ENCODE measurements at regions not wholly inside any gene's neighbourhood (a gene's known extent, or its start where the extent isn't known, plus 50 kb on each side); places are given as distances from the start of the nearest gene placed in this dataset.

DNA sequence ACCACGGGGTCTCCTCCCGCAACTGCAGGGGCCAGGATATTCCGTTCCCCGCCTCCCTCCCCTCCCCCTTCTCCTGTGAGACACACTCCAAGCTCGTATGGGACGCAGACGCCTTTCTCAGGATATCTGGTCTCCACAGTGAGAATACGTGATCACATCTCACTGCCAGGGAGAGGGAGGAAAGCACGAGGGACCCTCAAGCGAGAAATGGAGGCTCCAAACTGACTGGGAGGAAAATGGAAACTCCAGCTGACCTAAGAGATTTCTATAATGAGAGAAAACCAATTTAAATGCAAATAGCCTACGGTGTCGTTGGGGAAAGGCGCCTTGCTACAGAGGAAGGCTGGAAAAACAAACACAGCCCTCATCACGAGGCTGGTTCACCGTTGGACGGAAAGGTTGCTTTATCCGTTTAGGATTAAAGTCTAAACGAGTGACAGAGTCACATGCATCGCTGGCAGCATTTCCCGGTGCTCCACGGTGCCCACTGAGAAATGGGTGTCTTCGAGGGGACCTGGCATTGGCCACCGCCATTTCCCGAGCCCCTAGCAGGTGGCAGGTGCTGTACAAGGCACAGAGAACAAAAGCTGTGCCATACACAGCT is 116.9 kb upstream of the CPEB4 start:
- peaks cover 12% of the 10 kb centered on the region for H3K4me1 ChIP-seq (ENCODE audit: low read length)
- no peaks in the 10 kb centered on the region for H3K9me3 ChIP-seq (ENCODE audit: insufficient read depth, low read length)
- TF ChIP-seq, protein P1, sequence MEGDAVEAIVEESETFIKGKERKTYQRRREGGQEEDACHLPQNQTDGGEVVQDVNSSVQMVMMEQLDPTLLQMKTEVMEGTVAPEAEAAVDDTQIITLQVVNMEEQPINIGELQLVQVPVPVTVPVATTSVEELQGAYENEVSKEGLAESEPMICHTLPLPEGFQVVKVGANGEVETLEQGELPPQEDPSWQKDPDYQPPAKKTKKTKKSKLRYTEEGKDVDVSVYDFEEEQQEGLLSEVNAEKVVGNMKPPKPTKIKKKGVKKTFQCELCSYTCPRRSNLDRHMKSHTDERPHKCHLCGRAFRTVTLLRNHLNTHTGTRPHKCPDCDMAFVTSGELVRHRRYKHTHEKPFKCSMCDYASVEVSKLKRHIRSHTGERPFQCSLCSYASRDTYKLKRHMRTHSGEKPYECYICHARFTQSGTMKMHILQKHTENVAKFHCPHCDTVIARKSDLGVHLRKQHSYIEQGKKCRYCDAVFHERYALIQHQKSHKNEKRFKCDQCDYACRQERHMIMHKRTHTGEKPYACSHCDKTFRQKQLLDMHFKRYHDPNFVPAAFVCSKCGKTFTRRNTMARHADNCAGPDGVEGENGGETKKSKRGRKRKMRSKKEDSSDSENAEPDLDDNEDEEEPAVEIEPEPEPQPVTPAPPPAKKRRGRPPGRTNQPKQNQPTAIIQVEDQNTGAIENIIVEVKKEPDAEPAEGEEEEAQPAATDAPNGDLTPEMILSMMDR (IDR thresholded peaks at IDR 0.05; ENCODE audit: low read depth, low read length): no peak
- no peak for TF ChIP-seq EZH2phosphoT487 (IDR thresholded peaks at IDR 0.05; ENCODE audit: low read depth)
- H3K4me3 ChIP-seq (ENCODE audit: low read length): no peak overlapping the region
- H3K36me3 ChIP-seq (replicated peaks; ENCODE audit: low read depth, low read length): no peaks in the 10 kb centered on the region
- H4K20me1 ChIP-seq (ENCODE audit: insufficient read depth, low read length): no peaks in the 10 kb centered on the region
- H3K9ac ChIP-seq (ENCODE audit: low read length): no peak overlapping the region
- H3K79me2 ChIP-seq (ENCODE audit: low read length): no peaks in the 10 kb centered on the region
- H3K27me3 ChIP-seq (ENCODE audit: low read depth, low read length): no peaks in the 10 kb centered on the region
- no peak overlapping the region for H2AFZ ChIP-seq (ENCODE audit: low read depth, low read length)
- no peak overlapping the region for H3K4me2 ChIP-seq (ENCODE audit: low read length)
- H3K27ac ChIP-seq (ENCODE audit: low read length): no peak overlapping the region

DNA sequence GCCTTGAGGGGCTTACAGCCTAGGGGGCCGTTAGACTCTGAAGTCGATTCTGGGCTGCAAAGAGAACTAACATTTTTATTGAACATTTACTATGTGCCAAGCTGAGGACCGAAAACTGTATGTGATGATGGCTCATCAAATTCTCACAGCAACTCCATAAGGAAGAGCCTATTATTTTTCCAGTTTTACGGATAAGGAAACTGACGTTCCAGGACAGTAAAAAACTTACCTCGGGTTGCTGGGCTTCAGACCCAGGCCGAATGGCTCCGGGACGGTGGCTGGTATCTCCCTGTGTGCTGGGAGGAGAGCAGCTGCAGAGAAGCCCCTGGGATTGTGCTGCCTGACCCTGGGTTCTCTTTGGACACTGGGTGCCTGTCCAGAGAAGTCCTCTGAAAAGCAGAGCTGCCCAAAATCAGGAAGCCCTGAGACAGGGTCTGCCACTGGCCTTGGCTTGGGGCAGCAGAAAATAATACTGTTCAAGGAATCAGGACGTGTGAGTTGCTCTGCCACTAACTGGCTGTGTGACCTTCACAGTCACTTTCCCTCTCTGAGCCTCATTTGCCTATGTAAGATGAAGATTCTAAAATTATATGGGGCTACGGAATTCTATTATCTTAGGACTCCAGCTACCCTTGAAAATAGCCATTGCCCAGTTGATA is 116.3 kb upstream of the CPEB4 start:
- no peaks in the 10 kb centered on the region for H3K79me2 ChIP-seq (ENCODE audit: low read length)
- H3K4me3 ChIP-seq (ENCODE audit: low read length): no peak overlapping the region
- peaks cover 12% of the 10 kb centered on the region for H3K4me1 ChIP-seq (ENCODE audit: low read length)
- no peak overlapping the region for H2AFZ ChIP-seq (ENCODE audit: low read depth, low read length)
- H4K20me1 ChIP-seq (ENCODE audit: insufficient read depth, low read length): no peaks in the 10 kb centered on the region
- H3K36me3 ChIP-seq (replicated peaks; ENCODE audit: low read depth, low read length): no peaks in the 10 kb centered on the region
- no peak overlapping the region for H3K27ac ChIP-seq (ENCODE audit: low read length)
- H3K4me2 ChIP-seq (ENCODE audit: low read length): no peak overlapping the region
- H3K27me3 ChIP-seq (ENCODE audit: low read depth, low read length): no peaks in the 10 kb centered on the region
- no peak for TF ChIP-seq EZH2phosphoT487 (IDR thresholded peaks at IDR 0.05; ENCODE audit: low read depth)
- TF ChIP-seq, protein P1 (IDR thresholded peaks at IDR 0.05; ENCODE audit: low read depth, low read length): no peak
- H3K9ac ChIP-seq (ENCODE audit: low read length): no peak overlapping the region
- H3K9me3 ChIP-seq (ENCODE audit: insufficient read depth, low read length): no peaks in the 10 kb centered on the region

DNA sequence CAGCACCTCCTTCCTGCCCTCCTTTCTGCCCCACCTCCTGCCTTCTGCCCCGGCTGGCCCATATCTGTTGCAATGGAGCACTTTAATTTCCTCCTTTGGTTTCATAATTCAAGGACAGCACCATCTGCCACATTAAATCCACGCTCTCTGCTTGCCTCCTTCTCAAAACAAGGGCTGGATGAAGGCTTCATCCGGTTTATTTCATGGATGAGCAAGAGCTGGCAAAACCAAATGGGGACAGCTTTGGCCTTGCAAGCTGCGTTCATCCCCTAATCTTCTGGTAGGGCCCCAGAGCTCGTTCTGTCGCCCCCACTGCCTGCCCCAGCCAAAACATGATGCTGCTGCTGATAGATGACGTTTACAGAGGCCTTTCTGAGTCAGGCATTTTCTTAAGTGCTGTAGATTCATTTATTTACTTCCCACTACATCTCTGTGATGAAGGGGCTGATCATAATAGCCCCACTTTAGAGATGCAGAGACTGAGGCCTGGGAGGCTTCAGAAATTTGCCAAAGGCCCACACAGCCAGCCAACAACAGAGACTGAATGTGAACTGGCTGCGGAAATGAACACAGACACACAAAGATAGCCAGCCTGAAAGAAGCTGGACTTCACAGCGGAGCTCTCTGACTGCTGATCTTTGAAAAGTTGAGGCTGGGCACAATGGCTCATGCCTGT is 115.6 kb upstream of the CPEB4 start:
- Histone ChIP-seq H3K4me3 (ENCODE audit: low read length) (no peak overlapping the region), H3K9me3 (ENCODE audit: insufficient read depth, low read length) (no peaks in the 10 kb centered on the region), H3K79me2 (ENCODE audit: low read length) (no peaks in the 10 kb centered on the region), H4K20me1 (ENCODE audit: insufficient read depth, low read length) (no peaks in the 10 kb centered on the region), H2AFZ (ENCODE audit: low read depth, low read length) (no peak overlapping the region), H3K4me1 (ENCODE audit: low read length) (peaks cover 12% of the 10 kb centered on the region), H3K27me3 (ENCODE audit: low read depth, low read length) (no peaks in the 10 kb centered on the region), H3K4me2 (ENCODE audit: low read length) (no peak overlapping the region), H3K9ac (ENCODE audit: low read length) (no peak overlapping the region), H3K27ac (ENCODE audit: low read length) (no peak overlapping the region), H3K36me3 (replicated peaks; ENCODE audit: low read depth, low read length) (no peaks in the 10 kb centered on the region)
- TF ChIP-seq, protein P1 (IDR thresholded peaks at IDR 0.05; ENCODE audit: low read depth, low read length): no peak
- TF ChIP-seq EZH2phosphoT487 (IDR thresholded peaks at IDR 0.05; ENCODE audit: low read depth): no peak

DNA sequence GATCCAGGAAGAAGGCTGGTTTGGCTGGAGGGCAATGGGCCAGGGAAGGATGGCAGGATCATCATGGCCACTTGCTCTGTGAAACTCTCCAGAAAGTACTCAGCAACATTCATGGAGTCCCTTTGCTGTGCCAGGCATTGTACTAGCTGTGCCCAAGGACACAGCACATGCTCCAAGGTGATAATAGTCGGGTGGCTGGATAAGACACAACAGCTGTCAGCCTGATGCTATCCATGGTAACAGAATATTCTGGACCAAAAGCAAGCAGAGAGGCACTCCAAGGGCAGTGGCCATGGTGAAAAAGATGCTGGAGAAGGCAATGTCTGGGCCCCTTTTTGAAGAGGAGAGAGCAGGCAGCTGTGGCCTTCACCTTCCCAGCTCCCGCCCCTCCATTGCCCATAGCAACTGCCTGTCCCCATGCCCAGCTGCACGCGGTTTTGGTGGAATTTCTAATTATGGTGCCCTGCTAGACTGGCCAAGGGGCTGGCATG is 113.8 kb upstream of the CPEB4 start:
- H3K36me3 ChIP-seq (replicated peaks; ENCODE audit: low read depth, low read length): no peaks in the 10 kb centered on the region
- peaks cover 20% of the 10 kb centered on the region for H3K4me1 ChIP-seq (ENCODE audit: low read length)
- no peaks in the 10 kb centered on the region for H3K79me2 ChIP-seq (ENCODE audit: low read length)
- no peak overlapping the region for H3K9ac ChIP-seq (ENCODE audit: low read length)
- no peak overlapping the region for H3K4me3 ChIP-seq (ENCODE audit: low read length)
- H4K20me1 ChIP-seq (ENCODE audit: insufficient read depth, low read length): no peaks in the 10 kb centered on the region
- H3K4me2 ChIP-seq (ENCODE audit: low read length): no peak overlapping the region
- no peak overlapping the region for H2AFZ ChIP-seq (ENCODE audit: low read depth, low read length)
- H3K9me3 ChIP-seq (ENCODE audit: insufficient read depth, low read length): no peaks in the 10 kb centered on the region
- TF ChIP-seq, protein P1 (IDR thresholded peaks at IDR 0.05; ENCODE audit: low read depth, low read length): no peak
- no peak for TF ChIP-seq EZH2phosphoT487 (IDR thresholded peaks at IDR 0.05; ENCODE audit: low read depth)
- no peaks in the 10 kb centered on the region for H3K27me3 ChIP-seq (ENCODE audit: low read depth, low read length)
- no peak overlapping the region for H3K27ac ChIP-seq (ENCODE audit: low read length)
